ENCODE measurements at regions not wholly inside any gene's neighbourhood (a gene's known extent, or its start where the extent isn't known, plus 50 kb on each side); places are given as distances from the start of the nearest gene placed in this dataset.
"Not testable (repeated sequence)": the region's sequence is repeated elsewhere in the genome, so short reads cannot be mapped to it uniquely, and the experiment has no call there.

DNA sequence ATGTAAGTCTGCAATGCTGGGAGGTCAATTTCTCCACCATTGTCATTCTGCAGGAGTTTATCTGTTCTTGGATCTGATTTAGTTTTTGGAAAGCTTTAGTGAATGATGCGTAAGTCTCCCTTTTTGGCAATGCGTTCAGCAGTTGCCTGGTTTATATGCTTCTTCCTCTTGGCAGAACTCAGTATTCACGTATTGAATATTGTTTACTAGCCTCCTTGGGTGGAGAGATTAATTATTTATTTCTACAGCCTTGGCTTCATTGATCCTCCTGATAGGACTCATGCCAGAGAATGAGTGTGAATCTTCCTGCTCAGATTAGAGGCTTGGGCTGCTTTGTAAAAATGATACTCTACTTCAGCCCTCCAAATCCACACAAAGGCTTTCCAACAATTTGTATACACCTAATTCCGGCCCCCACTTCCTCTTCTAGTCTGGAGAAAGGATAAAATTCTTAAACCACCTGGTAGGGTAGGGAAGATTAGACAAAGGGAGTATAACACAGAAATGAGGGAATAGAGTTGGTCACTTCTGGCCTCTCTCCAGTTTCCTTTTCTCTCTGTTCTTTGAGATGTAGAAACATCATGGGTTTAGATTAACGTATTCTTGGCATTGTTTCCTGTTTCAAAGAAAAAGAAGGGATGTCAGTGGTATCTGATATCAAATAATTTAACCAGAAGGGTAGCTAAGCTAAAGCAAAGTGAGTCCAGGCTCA is 929.8 kb downstream of the KCNJ2 start:
- DNase-seq, result no peak
- H3K36me3 Mint-ChIP-seq (ENCODE audit: insufficient read depth, unreplicated experiment), result no peaks in the 10 kb centered on the region
- CTCF ChIA-PET, result interaction anchor here (0.6 kb wide), 1 partner anchor 93 kb away, joined by 3 read pairs; no protein-coding TSS in a partner anchor
- H3K4me1 Mint-ChIP-seq (ENCODE audit: low read depth, unreplicated experiment), result no peaks in the 10 kb centered on the region
- BruUV-seq (replicated peaks), result no TSS peak
- peaks cover 2% of the 10 kb centered on the region for H3K9me3 Mint-ChIP-seq (ENCODE audit: low read depth, unreplicated experiment)
- TF ChIP-seq, protein P1, sequence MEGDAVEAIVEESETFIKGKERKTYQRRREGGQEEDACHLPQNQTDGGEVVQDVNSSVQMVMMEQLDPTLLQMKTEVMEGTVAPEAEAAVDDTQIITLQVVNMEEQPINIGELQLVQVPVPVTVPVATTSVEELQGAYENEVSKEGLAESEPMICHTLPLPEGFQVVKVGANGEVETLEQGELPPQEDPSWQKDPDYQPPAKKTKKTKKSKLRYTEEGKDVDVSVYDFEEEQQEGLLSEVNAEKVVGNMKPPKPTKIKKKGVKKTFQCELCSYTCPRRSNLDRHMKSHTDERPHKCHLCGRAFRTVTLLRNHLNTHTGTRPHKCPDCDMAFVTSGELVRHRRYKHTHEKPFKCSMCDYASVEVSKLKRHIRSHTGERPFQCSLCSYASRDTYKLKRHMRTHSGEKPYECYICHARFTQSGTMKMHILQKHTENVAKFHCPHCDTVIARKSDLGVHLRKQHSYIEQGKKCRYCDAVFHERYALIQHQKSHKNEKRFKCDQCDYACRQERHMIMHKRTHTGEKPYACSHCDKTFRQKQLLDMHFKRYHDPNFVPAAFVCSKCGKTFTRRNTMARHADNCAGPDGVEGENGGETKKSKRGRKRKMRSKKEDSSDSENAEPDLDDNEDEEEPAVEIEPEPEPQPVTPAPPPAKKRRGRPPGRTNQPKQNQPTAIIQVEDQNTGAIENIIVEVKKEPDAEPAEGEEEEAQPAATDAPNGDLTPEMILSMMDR (IDR thresholded peaks at IDR 0.05; ENCODE audit: unreplicated experiment), result no peak
- H3K4me3 Mint-ChIP-seq (ENCODE audit: low read depth, unreplicated experiment), result no peak overlapping the region
- peaks cover 31% of the 10 kb centered on the region for H3K27me3 Mint-ChIP-seq (ENCODE audit: unreplicated experiment)
- H3K27ac Mint-ChIP-seq (ENCODE audit: unreplicated experiment), result no peak overlapping the region
- intact Hi-C loops (cut with micrococcal nuclease; ENCODE audit: unreplicated experiment), result no loop called here

DNA sequence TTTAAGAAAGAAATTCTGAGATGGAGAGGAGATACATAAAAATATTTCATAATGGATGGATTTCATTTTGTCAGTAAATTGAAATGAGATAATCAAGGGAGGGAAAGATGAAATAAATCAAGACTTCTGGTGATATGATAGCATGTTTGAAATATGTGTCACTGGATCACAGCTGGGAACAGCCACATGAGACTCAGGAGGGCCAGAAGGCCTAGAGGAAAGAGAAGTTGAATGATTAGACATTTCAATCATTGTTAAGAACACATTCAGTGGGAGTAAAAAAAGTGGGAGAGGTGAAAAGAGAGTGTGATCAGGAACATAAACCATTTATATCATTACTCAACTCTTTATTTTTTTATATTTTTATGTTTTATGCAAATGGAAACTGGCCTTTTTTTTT is 933.4 kb downstream of the KCNJ2 start:
- H3K27me3 Mint-ChIP-seq (ENCODE audit: unreplicated experiment), result peaks cover 18% of the 10 kb centered on the region
- CTCF ChIA-PET, result no interaction called here
- peaks cover 2% of the 10 kb centered on the region for H3K9me3 Mint-ChIP-seq (ENCODE audit: low read depth, unreplicated experiment)
- intact Hi-C loops (cut with micrococcal nuclease; ENCODE audit: unreplicated experiment), result no loop called here
- no TSS peak for BruUV-seq (replicated peaks)
- TF ChIP-seq, protein P1 (IDR thresholded peaks at IDR 0.05; ENCODE audit: unreplicated experiment), result no peak
- no peaks in the 10 kb centered on the region for H3K4me1 Mint-ChIP-seq (ENCODE audit: low read depth, unreplicated experiment)
- H3K36me3 Mint-ChIP-seq (ENCODE audit: insufficient read depth, unreplicated experiment), result no peaks in the 10 kb centered on the region
- H3K4me3 Mint-ChIP-seq (ENCODE audit: low read depth, unreplicated experiment), result no peak overlapping the region
- DNase-seq, result no peak
- no peak overlapping the region for H3K27ac Mint-ChIP-seq (ENCODE audit: unreplicated experiment)

DNA sequence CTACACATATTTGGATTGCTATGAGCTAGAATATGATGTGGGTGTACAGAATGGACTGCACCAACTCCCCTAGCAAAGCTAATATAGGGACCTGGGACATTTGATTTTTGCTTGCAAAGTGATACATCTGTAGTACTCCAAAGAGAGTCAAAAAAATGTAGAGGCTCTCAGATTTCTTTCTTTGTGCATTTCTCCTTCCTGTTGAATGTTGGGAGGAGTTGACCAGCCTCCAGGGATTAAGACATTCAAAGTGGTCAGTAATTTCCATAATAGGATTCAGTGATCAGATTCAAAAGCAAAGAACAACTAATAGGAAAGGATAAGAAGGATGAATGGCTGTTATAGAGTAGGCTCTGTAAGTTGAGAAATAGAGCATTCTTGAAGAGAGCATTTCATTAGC is 934.9 kb downstream of the KCNJ2 start:
- Mint-ChIP-seq H3K9me3 (ENCODE audit: low read depth, unreplicated experiment) (peaks cover 2% of the 10 kb centered on the region), H3K27me3 (ENCODE audit: unreplicated experiment) (peaks cover 18% of the 10 kb centered on the region), H3K4me1 (ENCODE audit: low read depth, unreplicated experiment) (no peaks in the 10 kb centered on the region), H3K36me3 (ENCODE audit: insufficient read depth, unreplicated experiment) (no peaks in the 10 kb centered on the region), H3K27ac (ENCODE audit: unreplicated experiment) (no peak overlapping the region), H3K4me3 (ENCODE audit: low read depth, unreplicated experiment) (no peak overlapping the region)
- intact Hi-C loops (cut with micrococcal nuclease; ENCODE audit: unreplicated experiment), result no loop called here
- no TSS peak for BruUV-seq (replicated peaks)
- no peak for DNase-seq
- TF ChIP-seq, protein P1 (IDR thresholded peaks at IDR 0.05; ENCODE audit: unreplicated experiment), result no peak
- CTCF ChIA-PET, result no interaction called here

DNA sequence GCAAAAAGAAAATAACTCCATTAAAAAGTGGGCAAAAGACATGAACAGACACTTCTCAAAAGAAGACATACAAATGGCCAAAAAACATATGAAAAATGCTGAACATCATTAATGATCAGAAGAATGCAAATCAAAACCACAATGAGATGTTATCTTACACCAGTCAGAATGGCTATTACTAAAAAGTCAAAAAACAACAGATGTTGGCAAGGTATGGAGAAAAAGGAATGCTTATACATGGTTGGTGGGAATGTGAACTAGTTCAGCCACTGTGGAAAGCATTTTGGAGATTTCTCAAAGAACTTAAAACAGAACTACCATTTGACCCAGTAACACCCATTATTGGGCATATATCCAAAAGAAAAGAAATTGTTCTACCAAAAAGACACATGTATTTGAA is 936.7 kb downstream of the KCNJ2 start:
- intact Hi-C loops (cut with micrococcal nuclease; ENCODE audit: unreplicated experiment); DNase-seq; CTCF ChIA-PET; H3K36me3 Mint-ChIP-seq (ENCODE audit: insufficient read depth, unreplicated experiment); H3K27ac Mint-ChIP-seq (ENCODE audit: unreplicated experiment); H3K9me3 Mint-ChIP-seq (ENCODE audit: low read depth, unreplicated experiment); H3K4me1 Mint-ChIP-seq (ENCODE audit: low read depth, unreplicated experiment); H3K4me3 Mint-ChIP-seq (ENCODE audit: low read depth, unreplicated experiment); BruUV-seq (replicated peaks): not testable (repeated sequence)
- peaks cover 18% of the 10 kb centered on the region for H3K27me3 Mint-ChIP-seq (ENCODE audit: unreplicated experiment)

DNA sequence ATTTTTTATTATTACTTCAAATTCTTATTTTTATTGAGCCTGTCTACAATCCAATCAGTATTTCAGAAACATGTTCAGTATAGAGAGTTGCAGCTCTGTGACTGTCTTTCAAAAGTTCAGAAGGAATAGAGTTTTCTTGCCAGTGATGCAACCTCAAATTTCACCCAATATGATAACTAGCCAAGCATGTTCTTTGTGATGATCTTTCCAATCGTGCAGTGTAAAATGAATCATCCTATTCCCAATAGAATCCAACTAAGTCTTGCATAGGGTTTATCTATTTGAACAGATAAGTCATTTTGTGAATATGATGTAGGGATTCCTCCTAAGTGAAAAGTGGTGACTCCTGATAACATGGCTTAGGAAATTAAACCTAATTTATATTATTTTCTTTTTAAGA is 937.8 kb downstream of the KCNJ2 start:
- H3K27me3 Mint-ChIP-seq (ENCODE audit: unreplicated experiment), result peaks cover 18% of the 10 kb centered on the region
- no peak for DNase-seq
- intact Hi-C loops (cut with micrococcal nuclease; ENCODE audit: unreplicated experiment), result no loop called here
- no peak overlapping the region for H3K4me3 Mint-ChIP-seq (ENCODE audit: low read depth, unreplicated experiment)
- no peaks in the 10 kb centered on the region for H3K4me1 Mint-ChIP-seq (ENCODE audit: low read depth, unreplicated experiment)
- H3K36me3 Mint-ChIP-seq (ENCODE audit: insufficient read depth, unreplicated experiment), result no peaks in the 10 kb centered on the region
- CTCF ChIA-PET, result no interaction called here
- BruUV-seq (replicated peaks), result no TSS peak
- no peak overlapping the region for H3K27ac Mint-ChIP-seq (ENCODE audit: unreplicated experiment)
- peaks cover 2% of the 10 kb centered on the region for H3K9me3 Mint-ChIP-seq (ENCODE audit: low read depth, unreplicated experiment)
- TF ChIP-seq, protein P1 (IDR thresholded peaks at IDR 0.05; ENCODE audit: unreplicated experiment), result no peak
